ENCODE measurements at regions not wholly inside any gene's neighbourhood (a gene's known extent, or its start where the extent isn't known, plus 50 kb on each side); places are given as distances from the start of the nearest gene placed in this dataset.

GRCh38 chr2:106694964-106695470, 190.9 kb downstream of the ST6GAL2 start:
- TF ChIP-seq CTCF (conservative IDR thresholded peaks at IDR 0.05 in 1 of 2, IDR thresholded peaks at IDR 0.05 in 1 of 2; ENCODE audit: extremely low read depth in 1 of 2, insufficient read depth in 1 of 2, low read depth in 1 of 2, low read length in 2 of 2) (no peak), EZH2 (IDR thresholded peaks at IDR 0.05; ENCODE audit: borderline replicate concordance, low read length) (no peak)
